ENCODE measurements at regions not wholly inside any gene's neighbourhood (a gene's known extent, or its start where the extent isn't known, plus 50 kb on each side); places are given as distances from the start of the nearest gene placed in this dataset.
"Not testable (repeated sequence)": the region's sequence is repeated elsewhere in the genome, so short reads cannot be mapped to it uniquely, and the experiment has no call there.

DNA sequence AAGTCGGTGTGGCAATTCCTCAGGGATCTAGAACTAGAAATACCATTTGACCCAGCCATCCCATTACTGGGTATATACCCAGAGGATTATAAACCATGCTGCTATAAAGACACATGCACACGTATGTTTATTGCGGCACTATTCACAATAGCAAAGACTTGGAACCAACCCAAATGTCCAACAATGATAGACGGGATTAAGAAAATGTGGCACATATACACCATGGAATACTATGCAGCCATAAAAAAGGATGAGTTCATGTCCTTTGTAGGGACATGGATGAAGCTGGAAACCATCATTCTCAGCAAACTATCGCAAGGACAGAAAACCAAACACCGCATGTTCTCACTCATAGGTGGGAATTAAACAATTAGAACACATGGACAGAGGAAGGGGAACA is 80.6 kb upstream of the ST3GAL5 start:
- not testable (repeated sequence) for H3K36me3 ChIP-seq, H3K4me3 ChIP-seq, H3K27me3 ChIP-seq, DNase-seq, H3K9me3 ChIP-seq

DNA sequence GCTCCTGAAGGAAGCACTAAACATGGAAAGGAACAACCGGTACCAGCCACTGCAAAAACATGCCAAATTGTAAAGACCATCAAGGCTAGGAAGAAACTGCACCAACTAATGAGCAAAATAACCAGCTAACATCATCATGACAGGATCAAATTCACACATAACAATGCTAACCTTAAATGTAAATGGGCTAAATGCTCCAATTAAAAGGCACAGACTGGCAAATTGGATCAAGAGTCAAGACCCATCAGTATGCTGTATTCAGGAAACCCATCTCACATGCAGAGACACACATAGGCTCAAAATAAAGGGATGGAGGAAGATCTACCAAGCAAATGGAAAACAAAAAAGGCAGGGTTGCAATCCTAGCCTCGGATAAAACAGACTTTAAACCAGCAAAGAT is 77.0 kb upstream of the ST3GAL5 start:
- DNase-seq, H3K4me3 ChIP-seq, H3K9me3 ChIP-seq, H3K27me3 ChIP-seq, H3K36me3 ChIP-seq: not testable (repeated sequence)

DNA sequence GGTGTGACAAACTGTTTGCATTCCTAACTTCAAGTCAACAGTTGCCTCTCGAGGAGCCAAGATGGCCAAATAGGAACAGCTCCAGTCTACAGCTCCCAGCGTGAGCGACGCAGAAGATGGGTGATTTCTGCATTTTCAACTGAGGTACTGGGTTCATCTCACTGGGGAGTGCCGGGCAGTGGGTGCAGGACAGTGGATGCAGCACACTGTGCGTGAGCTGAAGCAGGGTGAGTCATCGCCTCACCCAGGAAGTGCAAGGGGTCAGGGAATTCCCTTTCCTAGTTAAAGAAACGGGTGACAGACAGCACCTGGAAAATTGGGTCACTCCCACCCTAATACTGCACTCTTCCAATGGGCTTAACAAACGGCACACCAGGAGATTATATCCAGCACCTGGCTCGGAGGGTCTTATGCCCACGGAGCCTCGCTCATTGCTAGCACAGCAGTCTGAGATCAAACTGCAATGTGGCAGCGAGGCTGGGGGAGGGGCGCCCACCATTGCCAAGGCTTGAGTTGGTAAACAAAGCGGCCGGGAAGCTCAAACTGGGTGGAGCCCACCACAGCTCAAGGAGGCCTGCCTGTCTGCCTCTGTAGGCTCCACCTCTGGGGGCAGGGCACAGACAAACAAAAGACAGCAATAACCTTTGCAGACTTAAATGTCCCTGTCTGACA is 75.1 kb upstream of the ST3GAL5 start:
- H3K36me3 ChIP-seq, H3K27me3 ChIP-seq, H3K9me3 ChIP-seq, H3K4me3 ChIP-seq: not testable (repeated sequence)
- DNase-seq, result peak; percentile 15

DNA sequence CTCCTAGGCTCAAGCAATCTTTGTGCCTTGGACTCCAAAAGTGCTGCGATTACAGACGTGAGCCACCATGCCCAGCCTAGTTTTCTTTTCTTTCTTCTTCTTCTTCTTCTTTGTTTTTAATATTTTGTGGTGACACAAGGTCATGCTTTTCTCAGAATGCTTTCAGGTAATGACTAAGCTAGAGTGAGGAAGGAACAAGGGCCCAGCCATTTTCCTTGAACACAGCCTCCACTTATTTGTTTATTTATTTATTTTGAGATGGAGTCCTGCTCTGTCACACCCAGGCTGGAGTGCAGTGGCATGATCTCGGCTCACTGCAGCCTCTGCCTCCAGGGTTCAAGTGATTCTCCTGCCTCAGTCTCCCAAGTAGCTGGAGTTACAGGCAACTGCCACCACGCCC is 74.3 kb upstream of the ST3GAL5 start:
- peaks cover 5% of the 10 kb centered on the region for H3K9me3 ChIP-seq
- no peak overlapping the region for H3K4me3 ChIP-seq
- no peaks in the 10 kb centered on the region for H3K36me3 ChIP-seq
- H3K27me3 ChIP-seq, result no peaks in the 10 kb centered on the region
- no peak for DNase-seq

DNA sequence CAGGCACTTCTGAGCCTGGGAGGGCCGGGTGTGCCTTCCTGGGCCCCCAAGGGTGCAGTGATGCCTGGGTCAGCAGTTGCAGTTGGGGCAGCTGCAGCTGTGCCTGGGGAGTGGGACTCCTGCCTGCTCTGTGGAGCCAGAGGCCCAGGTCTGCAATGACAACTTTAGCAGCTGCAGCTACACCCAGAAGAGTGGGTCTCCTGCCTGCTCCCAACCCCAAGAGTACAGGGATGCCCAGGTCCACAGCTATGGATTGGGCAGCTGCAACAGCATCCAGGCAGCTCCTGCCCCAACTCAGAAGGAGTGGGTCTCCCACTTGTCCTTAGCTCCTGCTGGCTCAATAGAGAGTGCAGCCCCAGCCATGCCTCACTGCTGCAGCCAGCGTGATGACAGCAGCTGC is 73.0 kb upstream of the ST3GAL5 start:
- H3K9me3 ChIP-seq, result peaks cover 5% of the 10 kb centered on the region
- no peak overlapping the region for H3K4me3 ChIP-seq
- no peak for DNase-seq
- H3K27me3 ChIP-seq, result no peaks in the 10 kb centered on the region
- H3K36me3 ChIP-seq, result no peaks in the 10 kb centered on the region

DNA sequence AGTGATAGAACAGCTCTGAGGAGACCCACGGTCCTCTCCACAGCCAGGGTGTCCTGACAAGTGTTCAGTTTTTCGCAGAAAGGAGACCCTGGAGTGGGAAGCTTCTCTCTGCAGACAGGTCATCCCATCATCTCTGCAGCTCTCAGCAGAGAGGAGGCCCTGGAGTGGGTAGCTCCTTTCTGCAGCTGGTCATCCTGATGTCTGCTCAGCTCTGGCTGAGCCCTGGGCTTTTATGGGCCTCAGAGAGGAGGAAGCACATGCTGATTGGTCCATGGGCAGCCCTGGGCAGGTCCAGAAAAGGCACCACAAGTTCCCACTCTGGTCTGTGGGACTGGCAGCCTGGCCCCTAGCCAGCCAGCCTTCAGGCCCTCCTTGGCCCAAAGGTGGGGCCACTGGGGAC is 72.3 kb upstream of the ST3GAL5 start:
- no peak for DNase-seq
- Histone ChIP-seq H3K4me3 (no peak overlapping the region), H3K9me3 (peaks cover 3% of the 10 kb centered on the region; the same call in 1 of the 2 replicates), H3K36me3 (no peaks in the 10 kb centered on the region), H3K27me3 (no peaks in the 10 kb centered on the region)

DNA sequence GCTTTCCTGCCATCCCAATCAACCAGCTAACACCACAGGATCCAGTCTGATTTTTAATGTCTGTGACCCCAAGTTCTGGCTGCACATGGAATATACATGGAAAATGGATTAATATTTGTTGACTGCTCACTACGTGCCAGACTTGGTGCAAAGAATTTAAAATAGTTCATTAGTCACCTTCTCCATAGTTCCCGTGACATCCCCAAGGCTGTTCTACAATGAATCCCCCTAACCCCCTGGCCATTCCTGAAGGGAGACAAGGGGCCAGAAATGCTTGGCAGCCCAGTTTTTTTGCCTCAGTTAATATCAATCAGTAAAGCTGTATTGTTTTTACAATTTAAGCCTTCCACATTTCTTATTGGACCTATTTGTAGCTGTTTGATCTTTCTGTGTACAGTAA is 71.0 kb upstream of the ST3GAL5 start:
- Histone ChIP-seq H3K27me3 (no peaks in the 10 kb centered on the region), H3K4me3 (no peak overlapping the region), H3K36me3 (no peaks in the 10 kb centered on the region), H3K9me3 (no peaks in the 10 kb centered on the region; the same call in 1 of the 2 replicates)
- no peak for DNase-seq

DNA sequence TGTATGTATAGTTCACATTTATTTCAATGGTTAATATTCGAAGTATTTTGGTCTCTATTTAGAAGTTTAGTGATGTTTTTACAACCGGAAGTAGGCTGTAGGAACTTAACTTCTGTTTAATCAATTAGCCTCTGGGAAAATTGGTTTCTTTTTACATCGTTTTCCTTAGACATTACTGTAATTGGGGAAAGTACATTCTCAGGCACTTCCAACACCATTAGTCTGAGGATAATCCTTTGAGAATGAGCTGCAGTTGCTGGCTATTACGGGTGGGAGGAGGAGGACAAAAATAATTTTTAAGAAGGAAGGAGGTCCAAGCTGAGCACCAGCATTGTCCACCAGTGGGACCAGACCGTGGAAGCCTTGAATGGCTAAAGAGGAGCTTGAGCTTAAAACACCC is 70.4 kb upstream of the ST3GAL5 start:
- no peak for DNase-seq
- Histone ChIP-seq H3K9me3 (no peaks in the 10 kb centered on the region; the same call in 1 of the 2 replicates), H3K27me3 (no peaks in the 10 kb centered on the region), H3K36me3 (no peaks in the 10 kb centered on the region), H3K4me3 (no peak overlapping the region)

DNA sequence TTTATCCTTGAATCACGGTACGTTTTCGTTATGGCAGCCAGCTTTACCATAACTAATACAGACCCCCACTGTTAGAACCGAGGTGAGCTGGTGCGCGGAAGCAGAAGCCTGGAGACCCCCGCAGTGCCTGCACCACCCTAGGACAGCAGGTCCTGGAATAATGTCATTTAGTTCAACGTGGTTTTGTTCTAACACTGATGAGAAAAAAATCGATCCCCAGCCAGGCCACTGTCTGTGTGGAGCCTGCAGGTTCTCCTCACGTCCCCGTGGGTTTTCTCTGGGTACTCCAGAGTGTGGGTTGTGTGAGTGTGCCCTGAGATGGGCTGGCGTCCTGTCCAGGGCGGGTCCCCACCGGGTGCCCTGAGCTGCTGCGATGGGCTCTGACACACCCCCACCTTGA is 69.9 kb upstream of the ST3GAL5 start:
- Histone ChIP-seq H3K9me3 (no peaks in the 10 kb centered on the region; the same call in 1 of the 2 replicates), H3K27me3 (no peaks in the 10 kb centered on the region), H3K4me3 (no peak overlapping the region), H3K36me3 (no peaks in the 10 kb centered on the region)
- DNase-seq, result no peak

DNA sequence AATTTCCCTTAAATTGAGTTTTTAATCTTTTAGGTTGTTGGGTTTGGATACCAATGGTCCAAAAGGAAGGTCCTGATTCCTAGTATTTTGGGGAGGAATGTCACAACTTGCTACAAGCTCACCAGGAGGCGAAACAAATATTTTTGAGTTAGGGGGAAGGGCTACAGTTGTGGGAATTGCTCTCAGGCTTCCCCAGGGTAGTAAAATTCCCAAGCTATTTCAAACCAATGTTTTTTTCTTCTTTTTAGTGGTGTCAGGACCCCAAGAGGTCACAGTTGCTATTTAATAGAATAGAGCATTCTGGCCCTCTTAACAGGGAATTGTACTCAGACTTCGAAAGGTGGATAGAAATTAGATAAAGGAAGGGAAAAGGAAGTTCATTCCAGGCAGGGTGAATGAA is 68.5 kb upstream of the ST3GAL5 start:
- H3K4me3 ChIP-seq, result no peak overlapping the region
- H3K36me3 ChIP-seq, result no peaks in the 10 kb centered on the region
- no peaks in the 10 kb centered on the region for H3K27me3 ChIP-seq
- H3K9me3 ChIP-seq, result no peaks in the 10 kb centered on the region; the same call in 1 of the 2 replicates
- DNase-seq, result no peak

DNA sequence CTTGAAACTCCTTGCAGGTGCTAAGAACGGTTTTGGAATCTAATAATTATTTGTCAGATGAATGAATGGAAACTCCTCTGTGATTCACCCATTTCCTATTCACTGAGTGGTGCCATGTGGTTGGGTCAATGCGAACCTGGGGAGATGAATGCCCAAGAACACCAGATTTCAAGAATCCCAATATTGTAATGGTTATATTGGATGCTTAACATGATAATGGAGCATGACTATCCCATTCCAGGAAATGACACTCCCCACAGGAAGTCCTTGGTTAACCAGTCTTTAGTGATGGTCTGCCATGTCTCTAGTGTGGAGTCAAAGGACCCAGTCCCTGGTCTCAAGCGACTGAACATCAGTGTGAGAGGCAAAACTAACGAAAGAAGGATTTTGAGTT is 67.9 kb upstream of the ST3GAL5 start:
- H3K36me3 ChIP-seq, result no peaks in the 10 kb centered on the region
- no peak overlapping the region for H3K4me3 ChIP-seq
- H3K9me3 ChIP-seq, result no peaks in the 10 kb centered on the region; the same call in 1 of the 2 replicates
- H3K27me3 ChIP-seq, result no peaks in the 10 kb centered on the region
- DNase-seq, result no peak

DNA sequence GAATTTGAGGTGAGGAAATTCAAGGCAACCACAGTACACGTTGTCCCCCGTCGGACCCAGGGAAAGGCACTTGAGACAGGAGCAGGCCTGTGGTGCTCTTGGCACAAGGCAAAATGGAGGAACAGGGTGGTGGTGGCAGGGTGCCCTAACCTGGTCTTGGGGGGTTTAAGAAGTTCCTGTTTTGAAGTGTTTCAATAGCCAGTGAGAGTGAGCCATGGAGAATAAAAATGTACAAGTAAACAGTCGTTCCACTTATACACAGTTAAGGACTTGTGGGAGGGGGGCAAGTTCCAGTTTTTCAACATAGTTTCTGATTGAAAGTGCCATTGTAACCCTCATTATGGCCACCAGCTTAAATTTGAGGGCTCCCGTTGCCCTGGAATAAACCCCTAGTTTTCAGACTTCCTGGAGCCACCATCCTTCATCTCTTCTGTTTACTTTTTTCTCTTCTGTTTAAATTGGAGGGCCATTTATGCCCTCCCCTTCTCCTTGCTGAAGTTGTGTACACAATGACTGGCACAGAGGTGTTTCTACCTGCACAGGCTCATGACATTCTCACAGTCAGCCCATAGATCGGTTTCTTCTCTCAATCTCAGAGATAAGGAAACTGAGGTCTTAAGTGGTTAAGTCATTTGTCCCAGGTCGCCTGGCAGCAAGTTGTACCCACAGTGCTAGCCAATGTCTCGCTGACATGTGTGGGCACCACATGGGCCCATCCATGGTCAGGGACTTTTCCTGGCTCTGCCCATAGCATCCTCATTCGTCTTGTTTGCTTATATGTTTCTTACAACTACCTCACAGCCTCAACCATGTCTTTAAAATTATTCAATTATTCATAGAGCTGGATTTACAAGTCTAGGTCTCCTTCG is 66.0 kb upstream of the ST3GAL5 start:
- H3K4me3 ChIP-seq, result no peak overlapping the region
- no peak for DNase-seq
- no peaks in the 10 kb centered on the region for H3K9me3 ChIP-seq
- H3K27me3 ChIP-seq, result no peaks in the 10 kb centered on the region
- no peaks in the 10 kb centered on the region for H3K36me3 ChIP-seq

DNA sequence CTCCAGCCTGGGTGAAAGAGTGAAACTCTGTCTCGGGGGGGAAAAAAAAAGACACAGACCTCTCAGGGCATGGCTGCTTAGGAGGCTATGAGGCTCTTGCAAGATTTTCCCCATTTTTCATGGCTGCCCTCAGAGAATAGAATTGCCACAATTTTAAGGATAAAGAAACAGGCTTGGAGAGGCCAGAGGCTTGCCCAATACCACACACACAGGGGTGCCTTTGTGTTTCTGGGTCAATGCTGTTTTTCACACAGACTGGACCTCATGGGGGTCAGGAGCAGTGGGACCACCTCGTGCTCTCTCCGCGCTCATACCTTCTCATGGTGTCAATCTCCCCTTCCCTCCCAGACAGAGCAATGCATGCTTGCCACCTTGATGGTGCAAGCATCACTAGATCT is 65.4 kb upstream of the ST3GAL5 start:
- no peaks in the 10 kb centered on the region for H3K36me3 ChIP-seq
- DNase-seq, result no peak

DNA sequence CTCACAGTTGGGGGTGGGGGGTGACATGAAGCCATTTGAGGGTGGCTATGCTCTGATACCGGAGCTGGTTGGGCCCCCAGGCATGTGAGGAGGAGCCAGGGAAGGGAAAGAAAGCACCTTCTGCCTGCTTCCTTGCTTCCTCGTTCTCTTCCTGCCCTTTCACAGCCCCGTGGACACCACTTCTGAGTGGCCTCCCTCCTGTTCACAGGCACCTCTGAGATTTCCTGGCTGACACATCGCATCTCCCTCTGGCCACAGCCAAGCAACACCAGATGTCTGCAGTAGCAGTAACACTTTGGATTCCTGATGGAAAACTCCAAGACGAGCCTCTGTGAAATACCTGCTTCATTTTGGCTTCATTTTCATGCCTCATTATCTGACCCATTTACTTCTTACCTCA is 64.7 kb upstream of the ST3GAL5 start:
- Histone ChIP-seq H3K36me3 (no peaks in the 10 kb centered on the region), H3K27me3 (no peaks in the 10 kb centered on the region), H3K4me3 (no peak overlapping the region), H3K9me3 (no peaks in the 10 kb centered on the region)
- no peak for DNase-seq

More for the DNA sequence above, 65.4 kb upstream of the ST3GAL5 start:
- H3K27me3 ChIP-seq, result no peaks in the 10 kb centered on the region
- no peaks in the 10 kb centered on the region for H3K9me3 ChIP-seq
- H3K4me3 ChIP-seq, result no peak overlapping the region

DNA sequence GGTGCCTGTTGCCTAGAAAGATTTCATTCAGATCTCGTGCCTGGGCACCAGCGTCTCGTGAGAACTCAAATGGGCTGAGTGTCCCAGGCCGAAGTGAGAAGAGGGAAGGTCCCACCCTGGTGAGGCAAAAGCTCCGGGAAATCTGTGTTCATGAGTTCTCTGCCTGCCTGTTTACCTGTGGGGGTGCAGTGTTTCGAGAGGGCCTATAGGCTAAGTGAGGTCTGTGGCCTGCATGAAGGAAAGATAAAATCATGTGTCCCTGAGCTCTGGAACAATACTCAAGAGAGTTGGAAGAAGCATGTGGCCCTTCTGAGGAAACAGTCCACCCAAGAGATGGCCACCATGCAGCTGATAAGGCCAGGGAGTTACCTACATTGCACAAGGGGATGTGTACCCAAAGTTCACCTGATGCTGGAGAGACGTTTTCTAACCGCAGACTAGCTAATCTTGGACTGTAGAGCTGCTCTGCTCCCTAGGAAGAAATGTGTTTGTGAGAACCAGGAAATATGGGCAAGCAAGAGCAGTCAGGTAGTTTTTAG is 63.5 kb upstream of the ST3GAL5 start:
- H3K27me3 ChIP-seq, result no peaks in the 10 kb centered on the region
- DNase-seq, result no peak
- H3K36me3 ChIP-seq, result no peaks in the 10 kb centered on the region
- peaks cover 8% of the 10 kb centered on the region for H3K9me3 ChIP-seq
- H3K4me3 ChIP-seq, result no peak overlapping the region

DNA sequence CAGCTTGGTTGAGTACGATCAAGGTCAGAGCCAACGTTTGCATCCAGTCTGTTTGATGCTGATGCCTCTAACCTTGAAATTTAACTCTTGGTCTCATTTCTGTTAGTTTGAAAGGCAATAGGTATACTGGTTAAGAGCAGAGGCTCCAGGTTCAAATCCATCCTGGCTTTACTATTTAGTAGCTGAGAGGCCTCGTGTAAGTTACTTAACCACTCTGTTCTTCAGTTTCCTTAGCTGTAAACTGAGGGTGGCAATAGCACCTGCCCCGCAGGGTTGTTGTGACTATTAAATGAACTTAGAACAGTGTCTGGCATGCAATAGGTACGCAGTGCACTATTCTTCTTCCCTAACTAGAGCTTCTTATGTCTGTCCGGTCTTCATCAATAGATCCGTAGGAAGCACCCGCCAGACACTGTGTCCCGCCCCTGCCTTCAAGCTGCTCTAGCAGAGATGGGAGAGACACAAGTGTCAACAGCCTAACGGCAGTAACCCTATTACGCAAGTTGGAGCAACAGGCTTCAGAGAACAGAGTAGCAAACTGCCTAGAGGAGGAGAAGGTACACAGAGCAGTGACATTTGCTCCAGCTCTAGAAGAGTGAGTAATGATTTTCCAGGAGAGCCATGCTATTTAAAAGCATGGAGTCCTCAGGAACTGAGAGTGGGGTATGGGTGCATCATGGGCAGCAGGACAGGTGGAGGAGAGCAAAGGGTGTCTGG is 62.7 kb upstream of the ST3GAL5 start:
- H3K9me3 ChIP-seq, result peaks cover 8% of the 10 kb centered on the region
- DNase-seq, result no peak
- no peak overlapping the region for H3K4me3 ChIP-seq
- H3K27me3 ChIP-seq, result no peaks in the 10 kb centered on the region
- H3K36me3 ChIP-seq, result no peaks in the 10 kb centered on the region

DNA sequence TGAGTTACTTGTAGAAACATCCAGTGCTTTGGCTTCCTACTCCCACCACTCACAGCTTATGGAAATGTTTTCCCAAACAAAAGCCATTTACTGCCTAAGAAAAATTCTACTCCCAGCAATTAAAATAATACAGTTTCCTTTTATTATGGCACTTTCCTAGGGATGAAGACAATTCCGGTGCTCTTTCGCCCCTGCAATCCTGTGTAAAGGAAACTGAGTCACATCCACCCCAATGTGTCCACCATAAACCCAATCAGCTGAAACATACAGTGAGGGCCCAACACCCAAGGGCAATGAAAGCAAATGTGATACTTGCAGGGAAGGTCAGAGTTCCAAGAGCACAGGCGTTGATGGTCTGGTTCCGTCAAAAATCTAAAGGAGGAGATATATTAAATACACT is 62.0 kb upstream of the ST3GAL5 start:
- Histone ChIP-seq H3K27me3 (no peaks in the 10 kb centered on the region), H3K36me3 (no peaks in the 10 kb centered on the region), H3K9me3 (peaks cover 14% of the 10 kb centered on the region), H3K4me3 (no peak overlapping the region)
- no peak for DNase-seq
